Activated CD8-positive, alpha-beta T cell treated with anti-CD3 and anti-CD28 coated beads, Interleukin-2, amount 10 ng/mL, durations not matched to agents 7 days and 5 days (primary cell): ENCODE measurements at regions not wholly inside any gene's neighbourhood (a gene's known extent, or its start where the extent isn't known, plus 50 kb on each side); places are given as distances from the start of the nearest gene placed in this dataset.

ENCODE experiments used
- ATAC-seq: fragments of 150-1000 bp; cut with Tn5 transposase; one replicate; pipeline ENCODE4 v1.10.0; 2021; ENCODE audit warnings: moderate library complexity
- CTCF ChIA-PET: fragments of 350-600 bp; sonication (Branson Sonifier 250); formaldehyde crosslinking; loops from one replicate; lab custom pipeline; 2021; ENCODE audit warnings: antibody characterized with exemption; lab: Charles Lee
- POLR2A ChIA-PET: fragments of 350-600 bp; sonication (Branson Sonifier 250); formaldehyde crosslinking; loops from one replicate; lab custom pipeline; 2021; ENCODE audit warnings: antibody characterized with exemption; lab: Charles Lee
- DNase-seq: peaks from one replicate; pipeline ENCODE4 v3.0.0-alpha.2; 2020
- H3K27ac Mint-ChIP-seq: one replicate; pipeline ENCODE4 v1.8.0; 2021; ENCODE audit warnings: mild to moderate bottlenecking, mixed read lengths
- H3K27me3 Mint-ChIP-seq: one replicate; pipeline ENCODE4 v1.8.0; 2021; ENCODE audit warnings: low read depth, mixed read lengths
- H3K36me3 Mint-ChIP-seq: one replicate; pipeline ENCODE4 v1.8.0; 2021; ENCODE audit warnings: low read depth, mixed read lengths
- H3K4me1 Mint-ChIP-seq: one replicate; pipeline ENCODE4 v1.8.0; 2021; ENCODE audit warnings: low read depth, mixed read lengths
- H3K4me3 Mint-ChIP-seq: one replicate; pipeline ENCODE4 v1.8.0; 2021; ENCODE audit warnings: mild to moderate bottlenecking, mixed read lengths
- H3K9me3 Mint-ChIP-seq: one replicate; pipeline ENCODE4 v1.8.0; 2022; ENCODE audit warnings: mixed read lengths; ENCODE audit not compliant: insufficient read depth

DNA sequence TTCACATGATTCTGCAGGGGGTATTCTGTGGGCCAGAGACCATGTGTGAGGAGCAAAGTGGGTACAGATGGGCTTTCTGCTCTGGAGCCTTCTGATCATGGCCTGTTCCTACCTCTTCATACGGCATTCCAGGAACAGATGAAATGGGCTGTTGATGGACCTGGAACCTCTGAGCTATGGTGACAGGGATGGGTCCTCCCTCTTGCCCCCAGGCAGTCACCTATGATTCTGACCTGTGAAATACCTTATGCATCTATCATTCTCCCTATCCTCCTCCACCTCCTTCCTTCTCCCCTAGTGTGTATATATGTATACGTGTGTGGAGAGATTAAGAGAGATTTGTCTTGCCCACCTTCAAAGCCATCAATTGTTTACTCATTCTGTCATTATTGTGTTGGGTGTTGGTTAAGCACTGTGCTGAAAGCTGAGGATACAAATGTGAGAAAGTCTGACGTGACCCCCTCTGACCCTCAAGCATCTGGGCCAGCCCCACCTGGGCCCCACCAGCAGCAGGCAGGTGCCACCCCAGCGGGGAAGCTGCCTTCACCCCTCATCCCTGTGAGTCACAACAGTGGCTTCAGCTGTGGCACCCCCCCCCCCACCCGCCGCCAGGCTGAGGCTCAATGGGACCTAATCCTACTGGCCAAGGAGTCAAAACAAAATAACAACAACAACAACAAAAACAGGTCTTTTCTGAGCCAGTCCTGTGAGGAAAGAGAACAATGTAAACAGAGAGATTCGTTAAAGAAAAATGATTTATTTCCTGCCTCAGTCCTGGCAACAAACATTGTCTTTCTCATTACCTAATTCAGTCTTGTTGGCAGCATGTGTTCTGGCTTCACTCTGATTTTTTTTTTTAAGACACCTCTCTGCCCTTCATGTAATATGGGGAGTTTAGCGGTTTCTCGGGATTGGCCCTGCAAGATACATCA is 103.8 kb upstream of the CDC42EP3 start:
- CTCF ChIA-PET: interaction anchor here (1.5 kb wide), 1 partner anchor 360 kb away, joined by 3 read pairs; no protein-coding TSS in a partner anchor
- no peak for ATAC-seq

DNA sequence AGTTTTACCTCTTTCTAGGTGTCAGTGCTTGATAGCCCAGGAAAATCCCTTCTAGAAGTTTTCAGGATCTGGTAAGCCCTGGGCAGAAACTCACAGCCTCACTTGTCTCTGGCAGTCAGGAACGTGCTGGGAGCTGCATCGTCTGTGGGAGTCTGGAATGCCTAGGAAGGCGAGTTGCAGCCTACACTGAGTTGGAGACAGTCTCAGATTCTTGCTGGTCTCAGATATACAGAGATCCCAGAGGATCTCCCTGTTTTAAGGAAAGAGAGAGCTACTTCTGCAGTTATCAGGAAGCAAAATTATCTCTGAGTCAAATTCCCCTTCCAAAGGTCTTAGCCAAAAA is 104.4 kb upstream of the CDC42EP3 start:
- no peak overlapping the region for H3K27ac Mint-ChIP-seq
- ChIA-PET POLR2A (no interaction called here), CTCF (interaction anchor here (1.5 kb wide), 1 partner anchor 360 kb away, joined by 3 read pairs; no protein-coding TSS in a partner anchor)

More for the DNA sequence above, 103.8 kb upstream of the CDC42EP3 start:
- no peaks in the 10 kb centered on the region for H3K9me3 Mint-ChIP-seq
- POLR2A ChIA-PET: no interaction called here
- H3K4me1 Mint-ChIP-seq: no peaks in the 10 kb centered on the region
- no peak overlapping the region for H3K4me3 Mint-ChIP-seq
- H3K27me3 Mint-ChIP-seq: no peaks in the 10 kb centered on the region
- no peaks in the 10 kb centered on the region for H3K36me3 Mint-ChIP-seq
- no peak for DNase-seq
- H3K27ac Mint-ChIP-seq: no peak overlapping the region

GRCh38 chr2:37776487-37776886 is 105.0 kb upstream of the CDC42EP3 start:
- Mint-ChIP-seq H3K36me3 (no peaks in the 10 kb centered on the region), H3K27me3 (no peaks in the 10 kb centered on the region), H3K9me3 (no peaks in the 10 kb centered on the region), H3K4me3 (no peak overlapping the region), H3K4me1 (no peaks in the 10 kb centered on the region), H3K27ac (no peak overlapping the region)
- ChIA-PET POLR2A (no interaction called here), CTCF (interaction anchor here (1.5 kb wide), 1 partner anchor 361 kb away, joined by 3 read pairs; no protein-coding TSS in a partner anchor)
- ATAC-seq (no peak), DNase-seq (no peak)

More for the DNA sequence above, 104.4 kb upstream of the CDC42EP3 start:
- DNase-seq (no peak), ATAC-seq (no peak)
- H3K4me3 Mint-ChIP-seq: no peak overlapping the region
- H3K9me3 Mint-ChIP-seq: no peaks in the 10 kb centered on the region
- no peaks in the 10 kb centered on the region for H3K4me1 Mint-ChIP-seq
- H3K27me3 Mint-ChIP-seq: no peaks in the 10 kb centered on the region
- no peaks in the 10 kb centered on the region for H3K36me3 Mint-ChIP-seq

DNA sequence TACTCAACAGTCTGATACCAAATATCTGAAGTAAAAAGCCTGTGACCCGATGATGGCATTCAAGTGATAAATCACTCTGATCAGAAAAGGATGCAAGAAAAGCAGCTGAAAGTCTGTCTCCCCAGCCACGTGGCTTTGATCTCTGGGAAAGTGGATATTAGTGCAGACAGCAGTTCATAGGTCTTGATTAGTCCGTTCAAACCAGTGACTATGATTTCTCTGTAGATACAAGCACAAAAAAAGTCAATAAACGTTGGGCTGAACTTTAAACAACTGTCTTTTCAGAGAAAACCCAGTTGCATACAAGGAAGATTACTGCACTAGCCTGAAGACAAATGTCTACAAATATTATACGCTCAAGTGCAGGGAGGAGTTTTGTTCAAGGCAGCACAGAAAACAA is 107.7 kb upstream of the CDC42EP3 start:
- H3K27ac Mint-ChIP-seq: no peak overlapping the region
- no peak for ATAC-seq
- no peaks in the 10 kb centered on the region for H3K36me3 Mint-ChIP-seq
- H3K9me3 Mint-ChIP-seq: no peaks in the 10 kb centered on the region
- no peaks in the 10 kb centered on the region for H3K4me1 Mint-ChIP-seq
- POLR2A ChIA-PET: no interaction called here
- DNase-seq: no peak
- no peak overlapping the region for H3K4me3 Mint-ChIP-seq
- CTCF ChIA-PET: no interaction called here
- no peaks in the 10 kb centered on the region for H3K27me3 Mint-ChIP-seq

DNA sequence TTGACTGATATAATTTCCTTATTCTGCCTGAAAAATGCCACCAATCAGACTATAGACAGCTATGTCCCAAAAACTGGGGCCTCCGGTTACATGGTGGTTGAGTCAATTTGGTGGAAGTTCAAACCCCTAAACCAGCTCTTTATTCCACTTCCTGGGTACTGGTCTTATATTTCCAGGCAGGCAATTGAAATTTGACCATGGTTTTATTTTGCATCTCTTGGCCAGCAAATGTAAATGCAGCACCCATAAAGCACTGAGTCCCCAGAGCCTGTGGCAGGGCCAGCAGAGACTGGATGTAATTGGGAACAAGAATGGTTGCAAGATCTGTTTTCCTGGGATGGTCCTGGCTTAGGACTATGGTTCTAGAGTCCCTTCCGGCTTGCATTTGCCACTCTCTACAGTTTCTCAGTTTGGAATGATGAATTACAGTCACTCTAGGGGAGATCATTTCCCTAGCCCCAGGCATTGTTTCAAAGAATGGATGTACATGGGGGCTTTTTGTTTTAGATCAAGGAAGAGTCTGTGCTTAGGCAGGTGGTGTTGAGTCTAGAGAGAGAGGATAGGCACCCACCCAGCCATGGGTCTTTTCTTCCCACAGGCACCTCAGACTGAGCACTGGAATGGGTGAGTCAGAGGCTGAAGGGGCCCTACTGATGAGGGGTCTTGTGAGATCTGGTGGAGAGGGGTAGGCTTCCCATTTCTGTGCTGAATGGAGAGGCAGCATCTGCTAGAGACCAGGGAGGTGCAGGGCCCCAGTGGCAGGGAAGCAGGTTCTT is 108.4 kb upstream of the CDC42EP3 start:
- CTCF ChIA-PET: no interaction called here
- DNase-seq (no peak), ATAC-seq (no peak)
- no peaks in the 10 kb centered on the region for H3K9me3 Mint-ChIP-seq
- H3K4me3 Mint-ChIP-seq: no peak overlapping the region
- H3K27me3 Mint-ChIP-seq: no peaks in the 10 kb centered on the region
- H3K4me1 Mint-ChIP-seq: no peaks in the 10 kb centered on the region
- H3K36me3 Mint-ChIP-seq: no peaks in the 10 kb centered on the region
- POLR2A ChIA-PET: interaction anchor here (0.7 kb wide), 1 partner anchor 241 kb away, joined by 4 read pairs; no protein-coding TSS in a partner anchor
- H3K27ac Mint-ChIP-seq: no peak overlapping the region

- H3K4me3 Mint-ChIP-seq: no peak overlapping the region
- H3K9me3 Mint-ChIP-seq: no peaks in the 10 kb centered on the region
- no peak overlapping the region for H3K27ac Mint-ChIP-seq
- DNase-seq (no peak), ATAC-seq (no peak)
- no peaks in the 10 kb centered on the region for H3K36me3 Mint-ChIP-seq
- ChIA-PET CTCF (no interaction called here), POLR2A (interaction anchor here (0.7 kb wide), 1 partner anchor 242 kb away, joined by 4 read pairs; no protein-coding TSS in a partner anchor)
- no peaks in the 10 kb centered on the region for H3K27me3 Mint-ChIP-seq
- H3K4me1 Mint-ChIP-seq: no peaks in the 10 kb centered on the region
Observed at GRCh38 chr2:37780387-37780676, 108.9 kb upstream of the CDC42EP3 start.

DNA sequence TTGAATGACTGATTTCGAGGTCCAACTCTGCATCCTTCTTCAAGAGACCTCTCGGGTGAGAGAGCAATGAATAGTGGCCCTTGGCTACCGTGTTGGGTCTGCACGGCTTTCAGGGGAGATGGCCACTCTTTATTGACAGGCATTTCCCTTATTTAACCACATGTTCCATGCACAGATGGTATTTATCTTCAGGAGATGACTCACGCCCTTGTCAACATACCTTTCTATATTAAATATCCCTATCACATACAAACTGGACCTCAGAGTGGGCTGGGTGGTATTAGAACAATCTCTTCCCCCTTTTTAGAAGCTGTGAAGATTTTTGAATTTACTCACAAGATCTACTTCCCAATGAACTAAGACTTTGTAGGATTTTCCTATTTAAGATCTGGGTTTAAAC is 109.6 kb upstream of the CDC42EP3 start:
- ChIA-PET CTCF (interaction anchor here (1.3 kb wide), 1 partner anchor 366 kb away, joined by 3 read pairs; no protein-coding TSS in a partner anchor), POLR2A (interaction anchor here (0.6 to 0.7 kb wide), 2 partner anchors 160 to 243 kb away, joined by 3 to 4 read pairs; no protein-coding TSS in a partner anchor)
- no peaks in the 10 kb centered on the region for H3K27me3 Mint-ChIP-seq
- no peak overlapping the region for H3K4me3 Mint-ChIP-seq
- no peaks in the 10 kb centered on the region for H3K36me3 Mint-ChIP-seq
- no peaks in the 10 kb centered on the region for H3K4me1 Mint-ChIP-seq
- DNase-seq (no peak), ATAC-seq (no peak)
- H3K27ac Mint-ChIP-seq: no peak overlapping the region
- H3K9me3 Mint-ChIP-seq: no peaks in the 10 kb centered on the region

GRCh38 chr2:37782155-37782673 is 110.8 kb upstream of the CDC42EP3 start:
- H3K9me3 Mint-ChIP-seq: peaks cover 2% of the 10 kb centered on the region
- peaks cover 2% of the 10 kb centered on the region for H3K36me3 Mint-ChIP-seq
- no peaks in the 10 kb centered on the region for H3K4me1 Mint-ChIP-seq
- H3K4me3 Mint-ChIP-seq: no peak overlapping the region
- H3K27me3 Mint-ChIP-seq: no peaks in the 10 kb centered on the region
- POLR2A ChIA-PET: no interaction called here
- CTCF ChIA-PET: interaction anchor here (1.3 kb wide), 1 partner anchor 367 kb away, joined by 3 read pairs; no protein-coding TSS in a partner anchor
- H3K27ac Mint-ChIP-seq: no peak overlapping the region
- ATAC-seq (no peak), DNase-seq (no peak)

- ChIA-PET CTCF (no interaction called here), POLR2A (no interaction called here)
- H3K36me3 Mint-ChIP-seq: peaks cover 5% of the 10 kb centered on the region
- H3K9me3 Mint-ChIP-seq: peaks cover 8% of the 10 kb centered on the region
- no peak overlapping the region for H3K4me3 Mint-ChIP-seq
- DNase-seq: no peak
- no peak for ATAC-seq
- H3K27ac Mint-ChIP-seq: no peak overlapping the region
- H3K27me3 Mint-ChIP-seq: no peaks in the 10 kb centered on the region
- no peaks in the 10 kb centered on the region for H3K4me1 Mint-ChIP-seq
Observed at GRCh38 chr2:37782721-37783371, 111.4 kb upstream of the CDC42EP3 start.

GRCh38 chr2:37783545-37783944 is 112.1 kb upstream of the CDC42EP3 start:
- no peak for ATAC-seq
- no peaks in the 10 kb centered on the region for H3K4me1 Mint-ChIP-seq
- H3K27ac Mint-ChIP-seq: no peak overlapping the region
- no peak overlapping the region for H3K4me3 Mint-ChIP-seq
- ChIA-PET CTCF (no interaction called here), POLR2A (no interaction called here)
- H3K9me3 Mint-ChIP-seq: peaks cover 15% of the 10 kb centered on the region
- no peak for DNase-seq
- H3K27me3 Mint-ChIP-seq: no peaks in the 10 kb centered on the region
- peaks cover 5% of the 10 kb centered on the region for H3K36me3 Mint-ChIP-seq

- DNase-seq (no peak), ATAC-seq (no peak)
- no peaks in the 10 kb centered on the region for H3K27me3 Mint-ChIP-seq
- H3K27ac Mint-ChIP-seq: no peak overlapping the region
- CTCF ChIA-PET: no interaction called here
- peaks cover 12% of the 10 kb centered on the region for H3K36me3 Mint-ChIP-seq
- no peak overlapping the region for H3K4me3 Mint-ChIP-seq
- H3K4me1 Mint-ChIP-seq: no peaks in the 10 kb centered on the region
- H3K9me3 Mint-ChIP-seq: peaks cover 22% of the 10 kb centered on the region
- POLR2A ChIA-PET: no interaction called here
Observed at GRCh38 chr2:37784071-37784758, 112.8 kb upstream of the CDC42EP3 start.
